Thyroid gland (tissue), 4 donors: ENCODE measurements at regions not wholly inside any gene's neighbourhood (a gene's known extent, or its start where the extent isn't known, plus 50 kb on each side); places are given as distances from the start of the nearest gene placed in this dataset.
"Not testable (repeated sequence)": the region's sequence is repeated elsewhere in the genome, so short reads cannot be mapped to it uniquely, and the experiment has no call there.

Source experiments
- DNase-seq, 2 donors: peaks; one replicate each; pipeline ENCODE4 v3.0.0-alpha.2; 2019
- H3K27ac ChIP-seq, 3 donors: fragments of 200-600 bp; sonication (generic); 1 replicate in 2 of 3; 2 replicates in 1 of 3; pipeline ENCODE4 v1.5.1; 2016 to 2019; ENCODE audit warnings: mild to moderate bottlenecking in 1 of 3, moderate library complexity in 1 of 3
- H3K27me3 ChIP-seq: fragments of 200-600 bp; sonication (generic); one replicate; pipeline ENCODE4 v1.5.1; 2019
- H3K36me3 ChIP-seq, 2 donors: fragments of 200-600 bp; sonication (generic); one replicate each; pipeline ENCODE4 v1.5.1; 2016 to 2019
- H3K4me1 ChIP-seq, 2 donors: fragments of 200-600 bp; sonication (generic); one replicate each; pipeline ENCODE4 v1.5.1; 2017 to 2019
- H3K4me3 ChIP-seq, 3 donors: fragments of 200-600 bp; sonication (generic); replicated peaks in 1 of 3; 1 replicate in 2 of 3; 2 replicates in 1 of 3; pipeline ENCODE4 v1.5.1; 2016; ENCODE audit warnings: mild to moderate bottlenecking in 1 of 3
- H3K9me3 ChIP-seq: fragments of 200-600 bp; sonication (generic); one replicate; pipeline ENCODE4 v1.5.1; 2017
- CTCF ChIP-seq, 6 experiments: fragments of 200-600 bp in 3 of 6; fragments of 450-650 bp in 3 of 6; sonication (generic) in 3 of 6; IDR thresholded peaks; one replicate each; pipeline ENCODE4 v1.5.1; 2016 to 2019; ENCODE audit warnings: antibody characterized with exemption in 6 of 6, mild to moderate bottlenecking in 2 of 6, inconsistent platforms in 1 of 6, moderate library complexity in 1 of 6
- POLR2A ChIP-seq, 2 donors: fragments of 450-650 bp; IDR thresholded peaks; one replicate each; pipeline ENCODE4 v1.6.1; 2017; ENCODE audit warnings: antibody characterized with exemption in 2 of 2, mild to moderate bottlenecking in 2 of 2, moderate library complexity in 1 of 2
- WGBS, 2 donors: methylation state at CpG; one replicate each; pipeline ENCODE4 v1.1.5; 2017; 5-methylcytosine and 5-hydroxymethylcytosine counted together
- intact Hi-C: fragments of 100-400 bp; cut with DNase I; formaldehyde crosslinking; loops from one replicate; pipeline ENCODE4 v1.15.1; 2023

GRCh38 chr16:86734543-86735460 lies 156.5 kb downstream of the FOXL1 start:
- Histone ChIP-seq H3K4me1 (no peaks in the 10 kb centered on the region), H3K9me3 (no peaks in the 10 kb centered on the region), H3K27me3 (no peaks in the 10 kb centered on the region), H3K36me3 (no peaks in the 10 kb centered on the region), H3K4me3 (no peak overlapping the region), H3K27ac (no peak overlapping the region)
- 72 to 73% methylated on average over 24 of the region's 24 CpGs for WGBS, 2 donors
- intact Hi-C loops = no loop called here
- TF ChIP-seq POLR2A (IDR thresholded peaks at IDR 0.05) (no peak), CTCF (IDR thresholded peaks at IDR 0.05) (no peak)
- no peak for DNase-seq

GRCh38 chr16:86735727-86736126 lies 157.4 kb downstream of the FOXL1 start:
- Histone ChIP-seq H3K9me3 (no peaks in the 10 kb centered on the region), H3K4me1 (no peaks in the 10 kb centered on the region), H3K36me3 (no peaks in the 10 kb centered on the region), H3K27ac (no peak overlapping the region), H3K4me3 (no peak overlapping the region), H3K27me3 (no peaks in the 10 kb centered on the region)
- no peak for DNase-seq
- TF ChIP-seq CTCF (IDR thresholded peaks at IDR 0.05) (no peak), POLR2A (IDR thresholded peaks at IDR 0.05) (no peak)
- intact Hi-C loops = no loop called here
- 50 to 60% methylated on average over 1 to 2 of the region's 2 CpGs for WGBS, 2 donors

GRCh38 chr16:86736502-86736901 lies 158.2 kb downstream of the FOXL1 start:
- no peaks in the 10 kb centered on the region for H3K9me3 ChIP-seq
- no peak overlapping the region for H3K27ac ChIP-seq
- TF ChIP-seq CTCF (IDR thresholded peaks at IDR 0.05) = no peak
- no peak for TF ChIP-seq POLR2A (IDR thresholded peaks at IDR 0.05)
- no peaks in the 10 kb centered on the region for H3K4me1 ChIP-seq
- H3K27me3 ChIP-seq = no peaks in the 10 kb centered on the region
- no peak for DNase-seq
- 82 to 83% methylated on average over 7 of the region's 7 CpGs for WGBS, 2 donors
- intact Hi-C loops = no loop called here
- no peak overlapping the region for H3K4me3 ChIP-seq
- no peaks in the 10 kb centered on the region for H3K36me3 ChIP-seq

GRCh38 chr16:86737083-86737482 lies 158.7 kb downstream of the FOXL1 start:
- no peak overlapping the region for H3K4me3 ChIP-seq
- DNase-seq = no peak
- no peaks in the 10 kb centered on the region for H3K36me3 ChIP-seq
- no peaks in the 10 kb centered on the region for H3K27me3 ChIP-seq
- no peaks in the 10 kb centered on the region for H3K4me1 ChIP-seq
- WGBS, 2 donors = 68 to 76% methylated on average over 7 of the region's 7 CpGs
- H3K9me3 ChIP-seq = no peaks in the 10 kb centered on the region
- H3K27ac ChIP-seq = no peak overlapping the region
- TF ChIP-seq POLR2A (IDR thresholded peaks at IDR 0.05) (no peak), CTCF (IDR thresholded peaks at IDR 0.05) (no peak)
- intact Hi-C loops = no loop called here

- H3K9me3 ChIP-seq, DNase-seq, H3K27ac ChIP-seq, H3K4me3 ChIP-seq, H3K36me3 ChIP-seq, H3K4me1 ChIP-seq, H3K27me3 ChIP-seq, intact Hi-C loops: not testable (repeated sequence)
- 90% methylated on average over 28 to 29 of the region's 35 CpGs for WGBS, 2 donors
Observed at GRCh38 chr16:86738322-86738721, 160.0 kb downstream of the FOXL1 start.
